Adrenal gland (tissue), 9 donors: ENCODE measurements at regions not wholly inside any gene's neighbourhood (a gene's known extent, or its start where the extent isn't known, plus 50 kb on each side); places are given as distances from the start of the nearest gene placed in this dataset.

Source experiments
- DNase-seq, 7 donors: peaks; one replicate each; pipeline ENCODE4 v3.0.0-alpha.2; 2019 to 2020
- H3K27ac ChIP-seq, 5 donors: fragments of 200-600 bp; sonication (generic) in 4 of 5; 1 replicate in 3 of 5; 2 replicates in 2 of 5; pipeline versions ENCODE4 v1.5.1 to v1.8.0; 2016 to 2020; ENCODE audit warnings: mild to moderate bottlenecking in 1 of 5
- H3K27me3 ChIP-seq: fragments of 200-600 bp; 2 replicates; pipeline ENCODE4 v1.8.0; 2021
- H3K36me3 ChIP-seq, 2 donors: fragments of 200-600 bp; replicated peaks in 1 of 2; 1 replicate in 1 of 2; 2 replicates in 1 of 2; pipeline versions ENCODE4 v1.5.1 to v1.8.0; 2018 to 2022
- H3K4me1 ChIP-seq, 2 donors: fragments of 200-600 bp; replicated peaks in 1 of 2; 1 replicate in 1 of 2; 2 replicates in 1 of 2; pipeline versions ENCODE4 v1.5.1 to v1.8.0; 2018 to 2021
- H3K4me3 ChIP-seq, 4 donors: fragments of 200-600 bp; sonication (generic) in 3 of 4; one replicate each; pipeline ENCODE4 v1.5.1; 2016 to 2018
- H3K9me3 ChIP-seq, 3 donors: fragments of 200-600 bp; sonication (generic) in 1 of 3; replicated peaks in 1 of 3; 1 replicate in 2 of 3; 2 replicates in 1 of 3; pipeline versions ENCODE4 v1.5.1 to v1.8.0; 2016 to 2021
- POLR2A ChIP-seq, 2 donors: fragments of 450-650 bp; IDR thresholded peaks; one replicate each; pipeline ENCODE4 v1.6.1; 2017; ENCODE audit warnings: antibody characterized with exemption in 2 of 2, mild to moderate bottlenecking in 2 of 2, moderate library complexity in 1 of 2
- WGBS, 4 donors: extraction: QIAGEN DNeasy Blood & Tissue Kit in 2 of 4; methylation state at CpG; one replicate each; pipeline versions ENCODE4 v1.1.5 to v1.1.7; 2013 to 2017; 5-methylcytosine and 5-hydroxymethylcytosine counted together
- intact Hi-C, 2 donors: fragments of 100-400 bp; cut with DNase I; formaldehyde crosslinking; loops; one replicate each; pipeline versions ENCODE4 v1.14.1 to v1.15.0; 2022 to 2023
- TF ChIP-seq, protein P1 (sequence below), 6 experiments: fragments of 450-650 bp in 4 of 6; fragments of 200-600 bp in 2 of 6; sonication (generic) in 1 of 6; IDR thresholded peaks; 1 replicate in 5 of 6; 2 replicates in 1 of 6; pipeline versions ENCODE4 v1.5.1 to v1.8.0; 2016 to 2021; ENCODE audit warnings: antibody characterized with exemption in 6 of 6, mild to moderate bottlenecking in 2 of 6, moderate library complexity in 1 of 6
- donor health status: healthy with polysubstance abuse.
- donor health status: Bipolar disorder and iron deficiency.
- donor health status: DM: yes; HTN: yes; CAD: no.
- donor health status: DM: no; HTN: no; CAD: no.
- donor health status: DM: no; HTN: no; CAD: no.

DNA sequence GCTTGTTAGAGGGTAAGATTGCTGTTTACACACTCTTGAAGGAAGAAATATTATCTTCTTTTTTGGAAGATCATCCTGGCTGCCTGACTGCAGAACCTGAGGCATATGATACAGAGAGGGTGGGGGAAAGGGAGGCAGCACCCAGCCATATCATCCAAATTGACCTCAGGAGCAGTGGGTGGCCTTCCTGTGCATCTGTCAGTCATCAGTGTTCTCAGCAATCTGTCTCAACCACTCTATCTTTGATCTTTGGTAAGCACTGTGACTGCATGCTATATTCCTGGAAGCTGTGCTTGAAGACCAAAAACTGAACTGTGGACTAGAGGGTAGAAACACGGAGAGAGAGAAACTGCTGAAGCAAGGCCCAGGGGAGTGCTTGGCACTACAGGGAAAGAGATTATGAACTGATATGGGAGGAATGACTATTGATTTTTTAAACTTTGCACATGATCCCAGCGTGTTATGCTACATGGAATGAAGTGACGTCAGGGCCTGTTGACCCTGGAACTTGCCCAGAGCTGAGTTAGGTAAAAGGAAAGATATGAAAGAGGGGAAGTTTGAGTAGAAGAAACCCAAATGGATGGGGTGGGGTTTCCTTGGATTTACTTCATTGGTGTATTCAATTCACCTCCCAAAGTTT is 171.5 kb downstream of the ASCL1 start:
- WGBS, 4 donors, result 73 to 77% (median 76%) methylated on average over 3 of the region's 3 CpGs
- Histone ChIP-seq H3K36me3 (no peaks in the 10 kb centered on the region), H3K27ac (no peak overlapping the region), H3K4me1 (no peaks in the 10 kb centered on the region), H3K27me3 (no peaks in the 10 kb centered on the region), H3K4me3 (no peak overlapping the region), H3K9me3 (peaks cover 0 to 5% (median 1%) of the 10 kb centered on the region in 3 donors)
- TF ChIP-seq, protein P1, sequence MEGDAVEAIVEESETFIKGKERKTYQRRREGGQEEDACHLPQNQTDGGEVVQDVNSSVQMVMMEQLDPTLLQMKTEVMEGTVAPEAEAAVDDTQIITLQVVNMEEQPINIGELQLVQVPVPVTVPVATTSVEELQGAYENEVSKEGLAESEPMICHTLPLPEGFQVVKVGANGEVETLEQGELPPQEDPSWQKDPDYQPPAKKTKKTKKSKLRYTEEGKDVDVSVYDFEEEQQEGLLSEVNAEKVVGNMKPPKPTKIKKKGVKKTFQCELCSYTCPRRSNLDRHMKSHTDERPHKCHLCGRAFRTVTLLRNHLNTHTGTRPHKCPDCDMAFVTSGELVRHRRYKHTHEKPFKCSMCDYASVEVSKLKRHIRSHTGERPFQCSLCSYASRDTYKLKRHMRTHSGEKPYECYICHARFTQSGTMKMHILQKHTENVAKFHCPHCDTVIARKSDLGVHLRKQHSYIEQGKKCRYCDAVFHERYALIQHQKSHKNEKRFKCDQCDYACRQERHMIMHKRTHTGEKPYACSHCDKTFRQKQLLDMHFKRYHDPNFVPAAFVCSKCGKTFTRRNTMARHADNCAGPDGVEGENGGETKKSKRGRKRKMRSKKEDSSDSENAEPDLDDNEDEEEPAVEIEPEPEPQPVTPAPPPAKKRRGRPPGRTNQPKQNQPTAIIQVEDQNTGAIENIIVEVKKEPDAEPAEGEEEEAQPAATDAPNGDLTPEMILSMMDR (IDR thresholded peaks at IDR 0.05), result no peak
- no peak for TF ChIP-seq POLR2A (IDR thresholded peaks at IDR 0.05)
- no peak for DNase-seq
- intact Hi-C loops, result no loop called here

DNA sequence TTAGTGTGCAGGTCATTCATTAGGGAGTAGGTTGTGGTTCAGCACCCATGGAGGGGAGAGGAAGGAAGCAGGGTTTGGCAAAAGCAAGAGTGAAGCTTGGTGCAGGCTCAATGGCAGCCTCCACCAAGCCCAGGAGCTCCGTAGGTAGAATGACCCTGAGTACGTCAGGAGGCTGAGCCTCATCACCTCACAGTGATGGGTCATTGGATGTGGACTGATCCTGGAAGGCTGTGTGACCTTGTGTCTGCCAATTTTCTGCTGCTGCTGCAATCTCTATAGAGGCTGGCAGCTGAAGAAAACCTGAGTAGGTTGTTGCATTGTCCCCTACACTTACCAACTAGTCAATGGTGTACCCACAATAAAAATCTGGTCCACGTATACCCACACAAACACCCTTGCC is 173.1 kb downstream of the ASCL1 start:
- TF ChIP-seq POLR2A (IDR thresholded peaks at IDR 0.05), result no peak
- TF ChIP-seq, protein P1 (IDR thresholded peaks at IDR 0.05), result no peak
- no peak overlapping the region for H3K4me3 ChIP-seq
- no peaks in the 10 kb centered on the region for H3K36me3 ChIP-seq
- H3K27ac ChIP-seq, result no peak overlapping the region
- peaks cover 0 to 16% (median 7%) of the 10 kb centered on the region in 3 donors for H3K9me3 ChIP-seq
- no peaks in the 10 kb centered on the region for H3K4me1 ChIP-seq
- no peak for DNase-seq
- H3K27me3 ChIP-seq, result no peaks in the 10 kb centered on the region
- 56 to 77% (median 63%) methylated on average over 2 to 3 of the region's 3 CpGs for WGBS, 4 donors
- intact Hi-C loops, result no loop called here

DNA sequence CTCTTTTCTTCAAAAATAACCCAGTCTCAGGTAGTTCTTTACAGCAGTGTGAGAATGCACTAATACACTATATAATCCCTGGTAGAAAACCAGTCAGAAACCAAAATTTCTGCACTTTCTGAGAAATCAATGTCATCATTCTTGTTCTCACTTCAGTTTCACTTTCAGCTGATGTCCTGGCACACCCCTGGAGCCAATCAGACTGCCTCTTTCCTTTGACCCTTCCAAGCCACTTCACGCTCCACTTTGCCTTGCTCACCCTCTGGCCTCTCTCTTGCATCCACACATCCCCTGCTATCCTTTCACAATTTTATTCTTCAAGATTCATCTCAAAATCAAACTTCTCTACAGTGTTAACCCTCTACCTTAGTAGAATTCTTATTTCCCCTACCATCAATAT is 181.1 kb downstream of the ASCL1 start:
- intact Hi-C loops, result no loop called here
- H3K4me3 ChIP-seq, result no peak overlapping the region
- H3K9me3 ChIP-seq, result peaks cover 0 to 16% (median 7%) of the 10 kb centered on the region in 3 donors
- no peak for DNase-seq
- no peak for TF ChIP-seq POLR2A (IDR thresholded peaks at IDR 0.05)
- TF ChIP-seq, protein P1 (IDR thresholded peaks at IDR 0.05), result no peak
- H3K4me1 ChIP-seq, result no peaks in the 10 kb centered on the region
- 86 to 100% (median 94%) methylated on average over 1 of the region's 1 CpG for WGBS, 4 donors
- no peak overlapping the region for H3K27ac ChIP-seq
- H3K36me3 ChIP-seq, result no peaks in the 10 kb centered on the region
- no peaks in the 10 kb centered on the region for H3K27me3 ChIP-seq

DNA sequence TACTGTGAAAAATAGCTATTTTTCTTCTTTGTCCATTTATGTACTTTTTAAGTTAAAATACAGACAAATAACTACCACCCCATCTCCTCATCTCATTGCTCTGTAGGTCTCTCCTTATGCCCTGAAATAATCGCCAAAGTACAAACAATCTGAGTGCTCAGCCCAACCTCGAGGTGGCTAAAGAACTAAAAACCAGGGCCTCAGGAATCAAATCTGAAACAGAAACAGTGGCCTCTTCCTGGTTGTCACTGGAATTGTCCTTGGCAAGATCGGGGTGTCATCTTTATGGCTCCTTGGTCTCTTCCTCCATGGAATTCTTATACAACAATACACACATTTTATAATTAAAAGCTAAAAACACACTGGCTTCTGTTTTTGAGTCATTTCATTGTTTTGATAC is 182.4 kb downstream of the ASCL1 start:
- DNase-seq, result no peak
- WGBS, 4 donors, result 36 to 47% (median 44%) methylated on average over 3 of the region's 3 CpGs
- Histone ChIP-seq H3K27ac (no peak overlapping the region), H3K9me3 (peaks cover 0 to 3% (median 0%) of the 10 kb centered on the region in 3 donors), H3K4me3 (no peak overlapping the region), H3K4me1 (no peaks in the 10 kb centered on the region), H3K36me3 (no peaks in the 10 kb centered on the region), H3K27me3 (no peaks in the 10 kb centered on the region)
- intact Hi-C loops, result no loop called here
- no peak for TF ChIP-seq POLR2A (IDR thresholded peaks at IDR 0.05)
- TF ChIP-seq, protein P1 (IDR thresholded peaks at IDR 0.05), result no peak
